Natural killer cell (primary cell): ENCODE measurements at regions not wholly inside any gene's neighbourhood (a gene's known extent, or its start where the extent isn't known, plus 50 kb on each side); places are given as distances from the start of the nearest gene placed in this dataset.

Source experiments
- ATAC-seq, 3 donors: fragments of 150-1000 bp in 2 of 3; fragments of 200-7000 bp in 1 of 3; cut with Tn5 transposase; 1 replicate in 1 of 3; 2 replicates in 2 of 3; pipeline ENCODE4 v1.10.0; 2021; ENCODE audit warnings: mild to moderate bottlenecking in 2 of 3, moderate library complexity in 2 of 3
- DNase-seq, 2 donors: peaks; one replicate each; pipeline versions ENCODE4 v3.0.0 to v3.0.0-alpha.2; 2013 to 2021; ENCODE audit warnings: mixed read lengths in 1 of 2
- H3K27ac ChIP-seq: one replicate; pipeline ENCODE4 v1.5.1; 2013; ENCODE audit warnings: mild to moderate bottlenecking, low read length
- H3K27me3 ChIP-seq: one replicate; pipeline ENCODE4 v1.6.1; 2013; ENCODE audit warnings: low read length; ENCODE audit not compliant: control insufficient read depth, insufficient read depth
- H3K36me3 ChIP-seq: one replicate; pipeline ENCODE4 v1.6.1; 2013; ENCODE audit warnings: low read length; ENCODE audit not compliant: control insufficient read depth, insufficient read depth
- H3K4me1 ChIP-seq: one replicate; pipeline ENCODE4 v1.6.1; 2013; ENCODE audit warnings: low read length; ENCODE audit not compliant: control insufficient read depth, insufficient read depth
- H3K4me3 ChIP-seq: one replicate; pipeline ENCODE4 v1.5.1; 2013; ENCODE audit warnings: low read length
- H3K9me3 ChIP-seq: one replicate; pipeline ENCODE4 v1.6.1; 2013; ENCODE audit warnings: low read length; ENCODE audit not compliant: control insufficient read depth, insufficient read depth
- H3K27ac Mint-ChIP-seq, 2 donors: one replicate each; pipeline ENCODE4 v1.8.0; 2022; ENCODE audit warnings: mild to moderate bottlenecking in 2 of 2, mixed read lengths in 2 of 2, moderate library complexity in 1 of 2
- H3K27me3 Mint-ChIP-seq, 2 donors: one replicate each; pipeline ENCODE4 v1.8.0; 2022; ENCODE audit warnings: low read depth in 2 of 2, mixed read lengths in 2 of 2
- H3K36me3 Mint-ChIP-seq: one replicate; pipeline ENCODE4 v1.8.0; 2022; ENCODE audit warnings: mixed read lengths
- H3K4me1 Mint-ChIP-seq, 2 donors: one replicate each; pipeline ENCODE4 v1.8.0; 2022; ENCODE audit warnings: mixed read lengths in 2 of 2
- H3K4me3 Mint-ChIP-seq: one replicate; pipeline ENCODE4 v1.8.0; 2022; ENCODE audit warnings: mild to moderate bottlenecking, moderate library complexity, mixed read lengths
- H3K9me3 Mint-ChIP-seq, 2 donors: one replicate each; pipeline ENCODE4 v1.8.0; 2022; ENCODE audit warnings: mixed read lengths in 2 of 2
- WGBS: methylation state at CpG from one replicate; pipeline ENCODE4 v1.1.7; 2013; ENCODE audit warnings: missing lambda C conversion rate; ENCODE audit not compliant: insufficient coverage; 5-methylcytosine and 5-hydroxymethylcytosine counted together
- intact Hi-C: fragments of 100-400 bp; cut with micrococcal nuclease; formaldehyde crosslinking; loops from one replicate; pipeline ENCODE4 v1.14.2; 2022
- TF ChIP-seq, protein P1 (sequence below): fragments of 200-600 bp; IDR thresholded peaks from one replicate; pipeline ENCODE4 v1.8.0; 2022; ENCODE audit warnings: antibody characterized with exemption

DNA sequence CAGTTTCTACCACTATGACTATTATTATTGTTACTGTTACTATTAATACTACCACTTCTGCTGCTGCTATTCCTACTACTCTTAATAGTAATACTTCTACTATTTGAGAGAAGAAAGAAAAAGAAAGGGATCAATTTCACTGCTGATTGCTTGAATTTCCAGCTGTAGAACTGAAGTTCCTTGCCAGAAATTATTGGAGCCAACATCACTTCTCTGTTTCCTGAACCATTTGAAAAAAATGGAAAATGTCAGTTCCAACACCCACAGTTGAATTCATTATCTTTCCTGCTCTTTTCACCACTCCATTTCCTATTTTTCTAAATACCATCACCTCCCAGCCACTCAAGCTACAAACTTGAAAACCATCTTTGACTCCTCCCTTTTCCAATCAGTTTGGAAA is 54.1 kb upstream of the PIK3C2G start:
- TF ChIP-seq, protein P1, sequence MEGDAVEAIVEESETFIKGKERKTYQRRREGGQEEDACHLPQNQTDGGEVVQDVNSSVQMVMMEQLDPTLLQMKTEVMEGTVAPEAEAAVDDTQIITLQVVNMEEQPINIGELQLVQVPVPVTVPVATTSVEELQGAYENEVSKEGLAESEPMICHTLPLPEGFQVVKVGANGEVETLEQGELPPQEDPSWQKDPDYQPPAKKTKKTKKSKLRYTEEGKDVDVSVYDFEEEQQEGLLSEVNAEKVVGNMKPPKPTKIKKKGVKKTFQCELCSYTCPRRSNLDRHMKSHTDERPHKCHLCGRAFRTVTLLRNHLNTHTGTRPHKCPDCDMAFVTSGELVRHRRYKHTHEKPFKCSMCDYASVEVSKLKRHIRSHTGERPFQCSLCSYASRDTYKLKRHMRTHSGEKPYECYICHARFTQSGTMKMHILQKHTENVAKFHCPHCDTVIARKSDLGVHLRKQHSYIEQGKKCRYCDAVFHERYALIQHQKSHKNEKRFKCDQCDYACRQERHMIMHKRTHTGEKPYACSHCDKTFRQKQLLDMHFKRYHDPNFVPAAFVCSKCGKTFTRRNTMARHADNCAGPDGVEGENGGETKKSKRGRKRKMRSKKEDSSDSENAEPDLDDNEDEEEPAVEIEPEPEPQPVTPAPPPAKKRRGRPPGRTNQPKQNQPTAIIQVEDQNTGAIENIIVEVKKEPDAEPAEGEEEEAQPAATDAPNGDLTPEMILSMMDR = no peak
- Histone ChIP-seq H3K27me3 (no peaks in the 10 kb centered on the region), H3K27ac (no peak overlapping the region), H3K4me3 (no peak overlapping the region), H3K4me1 (no peaks in the 10 kb centered on the region), H3K9me3 (no peaks in the 10 kb centered on the region), H3K36me3 (no peaks in the 10 kb centered on the region)
- ATAC-seq = no peak
- Mint-ChIP-seq H3K27ac (no peak overlapping the region), H3K4me3 (no peak overlapping the region), H3K4me1 (no peaks in the 10 kb centered on the region), H3K27me3 (no peaks in the 10 kb centered on the region), H3K36me3 (no peaks in the 10 kb centered on the region), H3K9me3 (peaks cover 3 to 10% of the 10 kb centered on the region in 2 donors)
- intact Hi-C loops = no loop called here
- DNase-seq = no peak

DNA sequence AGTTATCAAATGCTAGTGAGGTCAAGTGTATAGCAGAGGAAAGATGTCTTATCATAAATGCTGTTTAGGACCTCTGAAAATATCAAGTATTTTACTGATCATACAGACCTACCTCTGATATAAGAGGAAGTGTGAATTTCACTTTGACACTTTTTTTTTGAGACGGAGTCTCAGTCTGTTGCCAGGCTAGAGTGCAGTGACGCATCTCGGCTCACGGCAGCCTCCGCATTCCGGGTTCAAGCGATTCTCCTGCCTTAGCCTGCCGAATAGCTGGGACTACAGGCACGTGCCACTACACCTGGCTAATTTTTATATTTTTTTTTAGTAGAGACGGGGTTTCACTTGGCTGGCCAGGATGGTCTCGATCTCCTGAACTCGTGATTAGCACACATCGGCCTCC is 55.1 kb upstream of the PIK3C2G start:
- no peak overlapping the region for H3K4me3 ChIP-seq
- TF ChIP-seq, protein P1 = no peak
- Mint-ChIP-seq H3K4me3 (no peak overlapping the region), H3K4me1 (no peaks in the 10 kb centered on the region), H3K9me3 (peaks cover 3 to 5% of the 10 kb centered on the region in 2 donors), H3K36me3 (no peaks in the 10 kb centered on the region), H3K27me3 (no peaks in the 10 kb centered on the region), H3K27ac (no peak overlapping the region)
- H3K4me1 ChIP-seq = no peaks in the 10 kb centered on the region
- no peak overlapping the region for H3K27ac ChIP-seq
- ATAC-seq (no peak), DNase-seq (no peak)
- WGBS = 88% methylated on average over 13 of the region's 13 CpGs
- intact Hi-C loops = no loop called here
- no peaks in the 10 kb centered on the region for H3K27me3 ChIP-seq
- H3K9me3 ChIP-seq = no peaks in the 10 kb centered on the region
- H3K36me3 ChIP-seq = no peaks in the 10 kb centered on the region

DNA sequence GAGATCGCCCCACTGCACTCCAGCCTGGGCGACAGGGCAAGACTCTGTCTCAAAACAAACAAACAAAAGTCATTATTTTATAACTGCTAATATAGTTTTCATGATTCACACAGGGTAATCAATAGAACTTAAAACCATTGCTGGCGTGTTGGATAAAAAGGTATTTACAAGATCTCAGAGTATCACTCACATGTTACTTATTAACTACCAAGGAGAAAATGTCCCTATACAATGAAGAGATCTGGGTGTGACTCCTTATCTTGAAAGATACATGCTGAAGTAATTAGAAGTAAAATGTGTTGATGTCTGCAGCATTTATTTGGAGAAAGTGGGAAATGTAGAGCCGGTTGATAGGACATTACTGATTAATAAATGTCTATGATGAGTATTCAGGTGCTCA is 57.3 kb upstream of the PIK3C2G start:
- no peak overlapping the region for H3K27ac Mint-ChIP-seq
- no peak for DNase-seq
- ATAC-seq = no peak
- Histone ChIP-seq H3K27ac (no peak overlapping the region), H3K9me3 (no peaks in the 10 kb centered on the region), H3K4me3 (no peak overlapping the region), H3K27me3 (no peaks in the 10 kb centered on the region), H3K36me3 (no peaks in the 10 kb centered on the region), H3K4me1 (no peaks in the 10 kb centered on the region)
- no peaks in the 10 kb centered on the region for H3K27me3 Mint-ChIP-seq
- WGBS = 90% methylated on average over 1 of the region's 4 CpGs
- TF ChIP-seq, protein P1 = no peak
- no peaks in the 10 kb centered on the region for H3K4me1 Mint-ChIP-seq
- intact Hi-C loops = no loop called here
- H3K9me3 Mint-ChIP-seq = peaks cover 3% of the 10 kb centered on the region in 2 donors
- no peaks in the 10 kb centered on the region for H3K36me3 Mint-ChIP-seq
- H3K4me3 Mint-ChIP-seq = no peak overlapping the region

DNA sequence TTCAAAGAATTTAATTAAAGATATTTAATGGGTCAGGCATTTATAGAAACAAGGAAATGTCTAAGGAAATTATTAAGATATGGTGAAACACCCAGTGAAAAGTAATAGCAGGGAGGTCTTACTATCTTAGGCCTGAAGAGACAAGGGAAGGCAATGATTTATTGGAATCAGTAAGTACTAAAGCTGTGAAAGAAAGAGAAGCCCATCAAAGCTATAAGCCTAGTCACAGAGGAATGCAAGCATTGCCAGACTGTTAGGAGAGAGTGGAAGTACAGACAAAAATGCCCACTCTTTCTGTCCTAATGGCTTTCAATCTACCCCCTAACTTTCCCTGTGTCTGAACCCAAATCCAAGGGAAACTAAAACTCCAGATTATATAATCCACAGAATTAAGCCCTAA is 69.2 kb upstream of the PIK3C2G start:
- Mint-ChIP-seq H3K4me3 (no peak overlapping the region), H3K27me3 (no peaks in the 10 kb centered on the region), H3K4me1 (no peaks in the 10 kb centered on the region), H3K36me3 (no peaks in the 10 kb centered on the region), H3K9me3 (peaks cover 4 to 10% of the 10 kb centered on the region in 2 donors), H3K27ac (no peak overlapping the region)
- H3K4me3 ChIP-seq = no peak overlapping the region
- H3K27ac ChIP-seq = no peak overlapping the region
- no peaks in the 10 kb centered on the region for H3K9me3 ChIP-seq
- ATAC-seq (no peak), DNase-seq (no peak)
- H3K4me1 ChIP-seq = no peaks in the 10 kb centered on the region
- TF ChIP-seq, protein P1 = no peak
- no peaks in the 10 kb centered on the region for H3K36me3 ChIP-seq
- intact Hi-C loops = no loop called here
- H3K27me3 ChIP-seq = no peaks in the 10 kb centered on the region
